ENCODE measurements at regions not wholly inside any gene's neighbourhood (a gene's known extent, or its start where the extent isn't known, plus 50 kb on each side); places are given as distances from the start of the nearest gene placed in this dataset.

DNA sequence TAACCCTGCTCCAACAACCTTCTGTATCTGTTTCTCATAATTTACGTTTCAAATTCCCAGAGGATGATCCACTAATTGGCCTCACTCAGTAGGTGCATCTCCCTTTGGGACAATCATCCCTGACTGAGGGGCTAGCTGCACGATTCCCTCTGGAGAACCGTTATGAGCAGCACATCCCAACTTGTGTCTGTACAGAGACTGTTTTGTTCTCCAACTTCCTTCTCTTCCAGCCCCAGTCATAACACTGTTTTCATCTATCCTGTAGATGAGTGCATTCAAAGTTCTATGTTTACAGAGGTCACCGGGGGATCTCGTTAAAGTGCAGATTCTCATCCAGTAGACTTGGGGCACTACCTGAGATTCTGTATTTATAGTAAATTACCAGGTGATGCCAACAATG, 187.2 kb downstream of the REEP3 start:
- DNase-seq (ENCODE audit: low spot score) = no peak

DNA sequence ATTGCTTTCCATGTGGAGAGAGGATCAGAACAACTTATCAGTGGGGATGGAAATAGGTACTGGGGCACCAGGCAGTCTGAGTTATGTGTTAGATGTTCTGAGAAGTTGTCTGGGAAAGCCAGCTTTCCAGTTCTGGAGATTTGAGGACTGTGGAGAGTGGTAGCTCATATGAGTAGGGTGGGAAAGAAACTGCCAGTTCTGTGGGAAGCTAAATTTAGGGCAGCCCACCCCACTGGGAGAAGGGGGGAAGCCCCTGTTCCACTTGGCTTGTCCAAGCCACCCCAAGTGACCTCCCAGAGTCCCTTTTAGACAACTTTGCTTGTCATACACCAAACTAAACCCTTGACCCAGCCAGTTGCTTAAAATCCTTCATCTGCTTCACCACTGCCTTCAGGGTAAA, 189.5 kb downstream of the REEP3 start:
- no peak for DNase-seq (ENCODE audit: low spot score)

DNA sequence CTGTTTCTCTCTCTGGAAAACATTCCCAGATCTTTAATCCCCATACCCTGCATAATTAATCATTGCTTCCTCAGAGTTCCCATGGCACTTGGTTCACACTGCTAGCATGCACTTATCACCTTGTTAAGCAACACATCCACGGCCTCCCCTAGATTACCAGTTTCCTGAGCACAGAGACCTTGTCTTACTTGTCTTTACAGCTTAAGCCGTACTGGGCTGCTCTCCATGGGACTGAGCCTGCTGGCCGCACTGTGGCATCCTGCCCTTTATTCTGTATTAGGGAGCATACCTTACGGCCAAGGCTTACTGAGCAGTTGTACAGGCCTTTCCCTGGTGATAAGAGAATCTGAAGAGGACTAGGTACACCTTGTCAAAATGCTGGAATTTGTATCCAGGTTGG, 190.2 kb downstream of the REEP3 start:
- peak; percentile 82 for DNase-seq (ENCODE audit: low spot score)

DNA sequence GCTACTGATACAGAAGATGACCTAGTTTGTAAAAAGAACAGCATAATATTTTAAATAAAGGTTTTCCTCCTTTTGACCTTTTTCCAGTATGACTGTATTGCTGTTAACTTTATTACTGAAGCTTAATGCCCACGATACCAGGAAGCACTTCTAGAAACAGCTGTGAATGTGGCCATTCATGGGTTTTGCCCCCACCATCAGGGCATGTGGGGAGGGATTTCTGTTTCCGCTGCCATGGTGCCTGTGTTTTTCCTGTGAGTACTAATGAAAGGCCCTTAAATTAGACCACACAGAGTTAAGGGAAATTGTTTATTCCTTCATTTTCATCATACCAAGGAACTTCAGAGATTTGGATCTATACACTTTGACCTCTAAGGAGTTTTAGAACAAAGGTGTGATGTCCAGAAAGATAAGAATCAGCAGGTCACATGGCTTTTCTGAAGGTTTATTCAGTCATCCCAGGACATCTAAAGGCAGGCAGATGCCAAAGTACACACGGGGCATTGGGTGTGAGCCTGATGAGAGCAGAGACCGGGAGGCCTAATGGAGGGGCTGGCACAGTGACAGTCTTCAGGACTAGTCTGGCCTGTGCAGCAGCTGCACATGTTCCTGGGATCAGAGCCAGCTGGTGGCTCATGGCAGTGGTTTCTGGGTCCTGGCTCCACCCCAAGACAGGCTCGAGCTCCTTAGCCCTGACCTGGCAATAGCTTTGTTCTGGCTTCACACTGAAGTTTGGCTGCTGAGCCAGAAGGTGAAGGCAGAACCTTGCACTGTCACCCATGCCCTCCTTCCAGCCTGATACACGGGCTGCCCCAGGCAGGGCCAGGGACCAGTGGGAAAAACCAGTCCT, 190.9 kb downstream of the REEP3 start:
- peak; percentile 75 for DNase-seq (ENCODE audit: low spot score)

DNA sequence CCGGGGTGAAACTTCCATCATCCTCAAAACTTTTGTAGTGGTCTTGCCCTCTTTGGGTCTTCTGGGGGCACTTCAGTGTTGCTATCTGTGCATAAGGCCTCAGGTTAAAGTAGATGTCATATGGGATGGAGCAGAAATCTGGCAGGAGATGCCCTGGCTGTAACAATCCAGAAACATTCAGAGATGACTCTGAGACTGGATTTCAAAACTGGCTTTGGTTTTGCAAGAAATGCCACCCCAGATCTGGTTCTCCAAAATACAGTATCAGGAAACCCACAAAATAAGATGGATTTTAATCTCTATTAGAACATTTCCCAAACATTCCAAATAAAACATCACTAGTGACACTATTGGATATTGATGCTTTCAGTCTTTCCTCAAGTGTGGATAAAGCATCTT, 191.5 kb downstream of the REEP3 start:
- peak; percentile 49 for DNase-seq (ENCODE audit: low spot score)

DNA sequence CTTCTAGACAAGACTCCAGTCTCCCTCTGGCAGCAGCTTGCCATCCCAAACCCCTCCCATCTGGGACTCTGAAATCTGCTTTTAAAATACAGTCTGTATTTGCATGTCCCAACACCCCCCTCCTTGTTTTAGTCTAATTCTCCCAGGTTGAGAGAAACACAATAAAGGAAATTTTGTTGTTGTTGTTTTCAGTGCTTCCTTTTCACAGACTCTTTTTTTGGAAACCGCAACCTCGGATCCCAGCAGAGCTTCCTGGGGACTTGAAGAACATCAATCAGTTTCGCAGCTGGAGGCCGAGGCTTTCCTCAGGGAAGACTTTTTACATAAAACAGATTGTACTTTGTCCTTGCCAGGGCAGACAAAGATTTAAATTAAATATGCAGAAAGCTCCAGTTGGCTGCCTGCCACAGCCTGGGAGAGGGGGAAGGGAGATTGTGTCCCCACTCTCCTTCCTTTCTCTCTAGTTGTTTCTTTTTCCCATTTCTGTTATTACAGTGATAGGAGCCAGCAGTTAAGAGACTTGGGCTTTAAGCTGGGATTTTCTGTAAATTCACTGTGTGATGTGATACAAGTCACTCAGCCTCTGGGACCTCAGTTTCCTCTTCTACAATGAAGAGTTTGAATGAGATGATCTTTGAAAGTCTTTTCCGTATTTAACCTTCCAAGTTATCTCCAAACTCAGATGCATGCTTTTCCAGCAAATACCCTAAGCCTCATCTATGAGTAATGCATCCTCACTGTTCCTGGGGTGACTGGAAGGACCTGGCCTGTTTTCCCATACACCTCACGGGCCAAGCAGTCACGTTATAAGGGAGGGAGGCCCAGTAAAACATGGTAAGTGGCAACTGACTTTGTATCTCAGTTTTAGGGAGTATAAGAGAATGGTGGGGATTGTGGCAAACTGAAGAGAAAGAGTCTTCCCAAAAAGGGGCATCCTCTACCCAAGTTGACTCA, 192.3 kb downstream of the REEP3 start:
- peak; percentile 82 for DNase-seq (ENCODE audit: low spot score)

DNA sequence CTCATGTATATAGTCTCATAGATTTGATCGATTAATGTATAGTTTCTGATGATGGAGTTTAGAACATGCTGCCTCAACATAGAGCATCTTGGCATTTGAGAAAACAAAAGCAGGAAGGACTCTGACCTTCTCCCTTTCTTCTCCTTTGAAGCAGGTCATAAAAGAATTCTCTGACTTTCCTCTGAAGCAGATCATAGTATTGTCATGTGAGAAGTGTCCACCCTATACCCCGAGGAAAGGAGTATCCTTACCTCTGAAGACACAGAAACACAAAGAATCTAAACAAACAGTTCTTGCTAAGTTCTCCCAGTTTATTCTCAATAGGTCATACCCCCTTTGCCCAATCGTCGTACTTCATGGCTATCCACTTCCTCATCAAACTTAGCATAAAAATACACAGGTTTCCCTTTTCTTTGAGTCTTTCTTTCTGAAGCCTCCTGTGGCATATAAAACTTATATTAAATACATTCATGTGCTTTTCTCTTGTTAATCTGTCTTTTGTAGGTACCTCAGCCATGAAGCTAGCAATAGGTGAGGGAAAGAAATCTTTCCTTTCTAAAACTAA, 194.9 kb downstream of the REEP3 start:
- no peak for DNase-seq (ENCODE audit: low spot score)

DNA sequence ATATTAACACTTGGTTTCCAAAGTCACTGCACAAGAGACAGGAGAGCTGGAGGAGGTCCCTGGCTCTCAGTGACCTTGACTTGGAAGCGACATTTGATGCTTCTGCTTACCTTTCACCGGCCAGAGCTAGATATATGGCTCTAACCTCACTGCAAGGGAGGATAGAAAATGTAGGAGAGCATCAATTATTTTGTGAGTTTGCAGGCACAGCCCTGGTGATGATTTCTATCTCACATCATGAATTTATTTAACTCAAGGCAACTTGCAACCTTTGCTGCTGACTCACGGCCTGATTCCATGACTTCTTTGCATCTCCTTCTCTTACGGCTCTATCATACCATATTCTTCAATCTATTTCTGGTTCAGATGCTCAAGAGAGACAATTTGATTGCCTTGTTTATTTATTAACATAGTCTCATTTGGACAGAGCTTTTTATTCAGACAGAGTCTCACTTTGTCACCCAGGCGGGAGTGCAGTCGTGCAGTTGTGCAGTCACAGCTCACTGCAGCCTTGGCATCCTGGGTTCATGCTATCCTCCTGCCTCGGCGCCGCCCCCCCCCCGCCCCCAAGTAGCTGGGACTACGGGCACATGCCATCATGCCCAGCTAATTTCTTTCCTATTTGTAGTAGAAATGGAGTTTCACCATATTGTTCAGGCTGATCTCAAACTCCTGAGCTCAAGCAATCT, 196.0 kb downstream of the REEP3 start:
- DNase-seq (ENCODE audit: low spot score) = no peak

DNA sequence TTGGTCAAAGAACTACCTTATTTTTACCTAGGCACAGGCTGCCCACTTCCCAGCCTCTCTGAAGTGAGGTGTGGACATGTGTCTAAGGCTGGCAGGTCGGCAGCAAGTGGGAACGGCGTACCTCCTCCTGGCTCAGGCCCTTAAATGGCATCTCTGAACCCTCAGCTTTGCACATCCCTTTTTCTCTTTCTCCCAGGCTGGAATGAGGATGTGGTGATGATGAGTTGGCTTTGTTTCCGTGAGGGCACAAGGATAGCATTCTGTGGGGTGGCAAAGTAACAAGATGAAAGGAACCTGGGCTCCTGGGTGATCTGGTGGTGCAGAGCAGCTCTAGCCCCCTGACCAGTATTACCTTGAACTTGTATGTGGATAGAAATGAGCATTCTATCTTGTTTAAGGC, 196.8 kb downstream of the REEP3 start:
- DNase-seq (ENCODE audit: low spot score) = no peak

DNA sequence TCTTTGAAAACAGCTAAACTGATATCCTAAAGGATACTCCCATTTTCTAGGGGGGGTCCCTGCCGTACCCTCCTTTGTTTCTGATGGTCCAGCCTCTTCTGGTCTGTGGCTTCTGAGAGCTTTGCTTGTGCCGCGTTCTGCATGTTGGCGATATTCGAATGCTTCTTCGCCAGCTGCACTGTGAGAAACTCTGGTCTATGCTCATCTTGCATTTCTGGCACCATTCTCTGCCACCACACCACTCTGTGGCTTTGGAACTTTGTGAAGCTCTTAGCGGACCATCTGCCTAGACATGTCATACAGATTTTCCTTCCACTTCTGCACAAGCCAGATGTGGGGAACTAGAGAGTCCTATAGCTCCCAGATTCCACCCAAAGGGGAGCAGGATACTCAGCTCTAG, 197.2 kb downstream of the REEP3 start:
- no peak for DNase-seq (ENCODE audit: low spot score)

DNA sequence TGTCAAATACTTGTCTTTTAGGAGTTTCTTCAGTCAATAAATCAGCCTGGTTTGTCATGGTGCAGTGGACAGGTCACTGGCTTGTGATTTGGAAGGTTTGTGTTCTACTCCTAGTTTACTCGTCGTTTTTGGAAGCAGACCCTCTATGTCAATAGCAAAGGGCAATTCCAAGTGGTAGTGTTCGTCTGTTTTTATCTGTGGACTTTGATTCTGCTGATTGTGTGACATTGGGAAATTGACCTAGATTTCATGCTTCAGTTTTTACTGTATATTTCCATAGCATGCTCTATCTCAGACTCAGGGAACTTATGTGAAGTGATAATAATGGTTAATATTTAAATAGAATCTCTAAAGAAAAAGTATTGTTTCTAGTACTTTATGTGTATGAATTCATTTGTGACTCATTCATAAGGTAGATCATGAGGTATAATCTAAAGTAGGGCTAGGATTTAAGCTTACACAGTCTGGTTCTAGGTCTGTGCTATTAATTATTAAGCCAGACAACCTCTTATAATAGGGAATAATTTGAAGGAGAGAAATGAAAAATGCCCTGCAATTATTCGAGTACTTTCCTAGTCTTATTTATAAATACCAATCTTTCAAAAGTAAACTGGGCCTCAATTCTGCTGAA, 198.1 kb downstream of the REEP3 start:
- no peak for DNase-seq (ENCODE audit: low spot score)

DNA sequence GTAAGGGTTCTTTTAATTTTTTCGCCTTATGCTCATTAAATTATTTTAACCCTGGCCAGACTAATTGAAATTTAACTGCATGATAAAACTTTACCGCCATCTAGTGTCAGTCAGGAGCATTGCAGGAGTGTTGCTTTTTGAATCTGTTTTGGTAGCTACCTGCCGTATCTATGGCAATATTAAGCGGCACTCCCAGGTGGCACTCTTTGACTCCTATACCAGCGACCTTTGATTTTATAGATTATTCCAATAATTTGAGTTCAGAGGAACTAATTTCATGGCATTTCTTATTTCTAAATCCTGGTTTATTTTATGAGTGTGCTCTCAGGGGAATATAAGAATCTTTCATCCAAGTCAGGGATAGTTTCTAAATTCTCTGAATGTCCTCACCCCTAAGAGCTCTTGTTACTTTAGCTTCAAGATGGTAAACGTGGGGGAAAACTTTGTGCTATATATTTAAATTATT, 198.9 kb downstream of the REEP3 start:
- peak; percentile 79 for DNase-seq (ENCODE audit: low spot score)

DNA sequence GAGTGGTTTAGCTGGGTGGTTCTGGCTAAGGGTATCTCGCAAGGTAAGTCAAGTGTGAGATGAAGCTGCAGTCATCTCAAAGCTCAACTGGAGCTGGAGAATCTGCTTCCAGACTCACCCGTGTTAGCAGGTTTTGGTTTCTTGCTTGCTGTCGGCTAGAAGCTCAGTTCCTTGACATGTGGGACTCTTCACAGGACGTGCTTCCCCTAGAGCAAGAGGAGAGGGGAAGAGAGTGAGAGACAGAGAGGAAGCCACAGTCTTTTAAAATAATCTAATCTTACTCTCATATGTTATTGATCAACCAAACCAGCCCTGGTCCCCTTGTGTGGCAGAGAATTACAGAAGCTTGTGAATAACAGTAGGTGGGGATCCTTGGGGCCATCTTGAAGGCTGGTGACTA, 199.5 kb downstream of the REEP3 start:
- DNase-seq (ENCODE audit: low spot score) = no peak

DNA sequence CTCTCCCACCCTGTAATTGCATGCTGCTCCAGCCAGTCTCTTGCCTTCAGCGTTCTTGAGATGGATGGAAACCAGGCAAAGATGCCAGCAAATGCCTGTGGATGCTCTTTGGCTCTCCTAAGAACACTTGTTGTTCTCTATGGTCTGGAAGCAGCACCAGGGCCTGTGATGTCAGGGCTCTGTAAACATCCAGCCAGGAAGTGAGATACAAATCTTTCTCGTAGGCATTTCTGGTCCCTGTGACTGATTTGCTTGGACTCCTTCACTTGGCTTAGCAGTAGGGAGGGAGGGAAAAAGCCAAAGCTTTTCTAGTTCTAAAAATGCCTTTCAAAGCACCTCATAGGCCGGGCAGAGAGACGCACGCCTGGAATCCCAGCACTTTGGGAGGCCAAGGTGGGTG, 201.3 kb downstream of the REEP3 start:
- DNase-seq (ENCODE audit: low spot score) = no peak

DNA sequence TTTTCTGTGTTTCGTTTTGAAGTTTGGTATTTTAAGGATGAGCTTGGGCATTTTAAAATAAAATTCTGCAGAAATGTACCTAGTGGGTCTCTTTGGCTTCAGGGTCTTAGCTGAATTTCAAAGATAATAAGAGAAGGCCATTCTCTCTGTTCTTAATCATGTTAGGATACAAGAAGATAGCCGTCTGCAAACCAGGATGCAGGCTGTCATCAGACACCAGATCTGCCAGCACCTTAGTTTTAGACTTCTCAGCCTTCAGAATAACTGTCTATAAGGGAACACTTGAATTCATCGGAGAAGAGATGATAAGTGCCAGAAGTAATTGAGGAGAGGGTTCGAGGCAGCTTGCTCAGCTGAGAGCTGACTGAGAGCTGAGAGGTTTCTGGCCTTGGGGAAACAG, 202.1 kb downstream of the REEP3 start:
- DNase-seq (ENCODE audit: low spot score) = no peak

DNA sequence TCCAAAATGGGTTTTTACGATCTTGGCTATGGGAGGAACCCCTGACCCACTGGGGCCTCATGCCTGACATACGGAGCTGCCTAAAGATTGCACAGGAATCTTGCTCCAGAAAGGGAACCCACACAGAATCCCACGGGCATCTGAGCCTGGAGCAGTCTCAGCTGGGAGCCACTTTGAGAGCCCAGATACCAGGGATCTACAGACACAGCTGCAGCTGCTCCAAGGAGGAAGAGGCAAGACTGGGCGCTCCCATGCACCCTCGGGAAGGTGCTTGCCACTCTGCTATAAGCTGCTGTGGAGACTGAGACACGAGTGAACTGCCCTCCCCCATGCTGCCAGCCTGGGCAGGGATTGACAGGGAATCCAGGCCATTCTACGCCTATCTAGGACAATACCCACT, 202.5 kb downstream of the REEP3 start:
- DNase-seq (ENCODE audit: low spot score) = no peak

DNA sequence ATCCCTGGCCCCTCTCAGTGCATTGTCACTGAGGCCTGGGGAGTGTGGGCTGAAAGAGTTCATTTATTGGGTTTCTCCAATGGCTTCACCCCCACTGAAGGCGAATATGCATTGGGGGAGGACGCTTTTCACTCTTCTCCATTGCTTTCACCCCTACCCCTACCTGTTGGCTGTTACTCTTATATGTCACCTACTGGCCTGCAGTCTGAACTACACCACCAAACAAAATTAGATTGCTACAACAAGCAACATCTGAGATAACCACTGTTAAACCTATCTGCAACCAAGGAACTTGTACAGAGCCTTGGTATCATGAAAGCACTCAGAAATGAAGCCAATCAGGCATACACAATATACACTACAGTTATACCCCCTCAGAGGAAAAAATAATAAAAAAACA, 203.7 kb downstream of the REEP3 start:
- no peak for DNase-seq (ENCODE audit: low spot score)

DNA sequence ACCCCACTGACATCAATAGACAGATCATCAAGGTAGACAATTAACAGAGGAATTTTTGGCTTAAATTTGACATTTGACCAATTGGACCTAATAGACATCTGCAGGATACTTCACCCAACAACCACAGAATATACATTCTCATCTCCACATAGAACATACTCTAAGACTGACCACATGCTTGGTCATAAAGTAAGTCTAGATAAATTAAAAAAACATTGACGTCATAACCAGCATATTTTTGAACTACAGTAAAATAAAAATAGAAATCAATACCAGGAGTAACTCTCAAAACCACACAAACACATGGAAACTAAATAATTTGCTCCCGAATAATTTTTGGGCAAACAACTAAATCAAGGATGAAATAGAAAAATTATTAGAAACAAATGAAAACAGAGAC, 205.7 kb downstream of the REEP3 start:
- no peak for DNase-seq (ENCODE audit: low spot score)

DNA sequence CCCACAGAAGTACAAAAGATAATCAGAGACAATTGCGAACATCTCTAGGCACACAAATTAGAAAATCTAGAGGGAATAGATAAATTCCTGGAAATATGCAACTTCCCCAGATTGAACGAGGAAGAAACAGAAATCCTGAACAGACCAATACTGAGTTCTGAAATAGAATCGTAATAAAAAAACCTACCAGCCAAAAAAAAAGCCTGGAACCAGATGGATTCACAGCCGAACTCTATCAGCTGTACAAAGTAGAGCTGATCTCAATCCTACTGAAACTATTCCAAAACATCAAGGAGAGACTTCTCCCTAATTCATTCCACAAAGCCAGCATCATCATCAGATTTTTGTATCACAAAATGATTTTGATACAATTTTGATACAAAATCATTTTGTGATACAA, 206.4 kb downstream of the REEP3 start:
- no peak for DNase-seq (ENCODE audit: low spot score)

DNA sequence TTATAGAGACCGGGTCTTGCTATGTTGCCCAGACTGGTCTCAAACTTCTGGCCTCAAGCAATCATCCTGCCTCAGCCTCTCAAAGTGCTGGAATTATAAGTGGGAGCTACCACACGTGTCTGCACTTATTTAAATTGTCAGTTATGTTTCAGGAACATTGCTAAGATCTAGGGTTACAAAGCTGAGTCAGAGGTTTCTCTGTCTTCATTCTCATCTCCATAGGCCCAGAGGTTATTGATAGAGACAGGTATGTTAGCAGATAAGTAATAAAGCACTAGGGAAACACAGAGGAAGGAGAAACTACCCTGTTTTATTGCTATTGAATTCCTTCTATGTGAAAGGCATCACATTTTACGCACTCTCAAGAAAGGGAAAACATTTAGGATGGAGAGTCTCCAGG, 214.1 kb downstream of the REEP3 start:
- DNase-seq (ENCODE audit: low spot score) = no peak

DNA sequence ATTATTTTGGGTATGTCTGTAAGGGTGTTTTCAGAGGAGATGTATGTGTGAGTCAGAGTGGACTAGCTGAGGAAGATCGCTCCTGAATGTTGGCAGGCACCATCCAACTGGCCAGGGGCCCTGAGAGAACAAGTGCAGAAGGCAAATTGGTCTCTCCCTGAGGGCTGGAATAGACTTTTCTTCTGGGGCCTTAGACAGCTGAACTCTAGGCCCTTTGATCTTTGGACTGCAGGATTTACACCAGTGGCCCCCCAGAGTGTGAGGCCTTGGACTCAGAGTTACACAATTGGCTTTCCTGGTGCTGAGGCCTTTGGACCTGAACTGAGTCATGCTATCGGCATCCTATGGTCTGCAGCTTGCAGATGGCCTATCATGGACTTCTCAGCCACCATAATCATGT, 217.2 kb downstream of the REEP3 start:
- DNase-seq (ENCODE audit: low spot score) = peak; percentile 26
